MM.1S (cell line): ENCODE measurements at regions not wholly inside any gene's neighbourhood (a gene's known extent, or its start where the extent isn't known, plus 50 kb on each side); places are given as distances from the start of the nearest gene placed in this dataset.
"Not testable (repeated sequence)": the region's sequence is repeated elsewhere in the genome, so short reads cannot be mapped to it uniquely, and the experiment has no call there.

ENCODE experiments used
- EZH2 ChIP-seq: fragments of 300-600 bp; sonication (generic); optimal IDR thresholded peaks from 2 replicates; pipeline ENCODE3; 2017; ENCODE audit warnings: low read depth, mild to moderate bottlenecking, antibody characterized with exemption, low read length, mixed read lengths
- TF ChIP-seq, protein P1 (sequence below): fragments of 300-600 bp; sonication (generic); IDR thresholded peaks from 2 replicates; pipeline ENCODE4 v1.5.1; 2016; ENCODE audit warnings: antibody characterized with exemption, low read length, mixed read lengths

GRCh38 chr12:9411616-9412268, 196.0 kb downstream of the KLRB1 start:
- TF ChIP-seq, protein P1, sequence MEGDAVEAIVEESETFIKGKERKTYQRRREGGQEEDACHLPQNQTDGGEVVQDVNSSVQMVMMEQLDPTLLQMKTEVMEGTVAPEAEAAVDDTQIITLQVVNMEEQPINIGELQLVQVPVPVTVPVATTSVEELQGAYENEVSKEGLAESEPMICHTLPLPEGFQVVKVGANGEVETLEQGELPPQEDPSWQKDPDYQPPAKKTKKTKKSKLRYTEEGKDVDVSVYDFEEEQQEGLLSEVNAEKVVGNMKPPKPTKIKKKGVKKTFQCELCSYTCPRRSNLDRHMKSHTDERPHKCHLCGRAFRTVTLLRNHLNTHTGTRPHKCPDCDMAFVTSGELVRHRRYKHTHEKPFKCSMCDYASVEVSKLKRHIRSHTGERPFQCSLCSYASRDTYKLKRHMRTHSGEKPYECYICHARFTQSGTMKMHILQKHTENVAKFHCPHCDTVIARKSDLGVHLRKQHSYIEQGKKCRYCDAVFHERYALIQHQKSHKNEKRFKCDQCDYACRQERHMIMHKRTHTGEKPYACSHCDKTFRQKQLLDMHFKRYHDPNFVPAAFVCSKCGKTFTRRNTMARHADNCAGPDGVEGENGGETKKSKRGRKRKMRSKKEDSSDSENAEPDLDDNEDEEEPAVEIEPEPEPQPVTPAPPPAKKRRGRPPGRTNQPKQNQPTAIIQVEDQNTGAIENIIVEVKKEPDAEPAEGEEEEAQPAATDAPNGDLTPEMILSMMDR: not testable (repeated sequence)
- not testable (repeated sequence) for TF ChIP-seq EZH2
